HG03565 (cell line): ENCODE measurements at regions not wholly inside any gene's neighbourhood (a gene's known extent, or its start where the extent isn't known, plus 50 kb on each side); places are given as distances from the start of the nearest gene placed in this dataset.

Experiments
- ATAC-seq: cut with Tn5 transposase; IDR thresholded peaks from one replicate; pipeline ENCODE4 v1.9.1; 2021; ENCODE audit warnings: mild to moderate bottlenecking, moderate library complexity; ENCODE audit not compliant: unreplicated experiment

DNA sequence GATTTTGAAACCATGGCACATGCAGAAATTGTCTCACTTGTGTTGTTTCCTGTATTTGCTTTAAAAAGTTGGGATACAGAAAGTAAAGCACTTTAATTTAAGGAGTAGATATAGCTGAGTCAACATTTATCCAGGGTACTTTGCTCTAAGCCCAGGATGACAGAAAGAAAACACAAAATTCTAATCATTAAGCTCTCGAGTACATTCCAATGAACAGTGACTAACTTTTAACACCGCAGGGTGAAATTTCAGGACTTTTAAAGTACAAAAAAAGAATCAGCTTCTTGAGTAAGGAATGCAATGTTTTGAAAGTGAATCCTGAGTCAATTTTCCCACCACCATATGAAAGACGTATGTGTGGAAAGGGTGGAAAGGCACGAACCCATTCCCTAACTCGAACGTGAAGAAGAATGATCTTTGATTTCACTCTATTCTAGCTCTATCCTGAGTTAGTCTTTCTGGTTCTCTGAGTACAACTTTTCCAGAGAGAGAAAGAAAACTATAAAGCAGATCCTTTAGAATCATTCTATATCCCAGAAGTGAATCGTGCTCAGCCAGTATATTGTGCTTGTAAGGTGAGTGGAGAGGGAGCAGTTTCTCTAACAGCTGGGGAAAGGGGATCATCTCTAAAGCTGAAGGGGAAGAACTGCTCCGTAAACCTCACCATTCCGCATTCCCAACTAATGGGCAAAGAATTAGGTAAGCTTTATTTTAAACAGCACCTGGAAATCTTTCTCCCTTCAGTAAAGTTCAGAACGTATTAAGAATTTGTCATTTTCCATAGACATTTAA is 779.0 kb upstream of the FLRT2 start:
- no peak for ATAC-seq

DNA sequence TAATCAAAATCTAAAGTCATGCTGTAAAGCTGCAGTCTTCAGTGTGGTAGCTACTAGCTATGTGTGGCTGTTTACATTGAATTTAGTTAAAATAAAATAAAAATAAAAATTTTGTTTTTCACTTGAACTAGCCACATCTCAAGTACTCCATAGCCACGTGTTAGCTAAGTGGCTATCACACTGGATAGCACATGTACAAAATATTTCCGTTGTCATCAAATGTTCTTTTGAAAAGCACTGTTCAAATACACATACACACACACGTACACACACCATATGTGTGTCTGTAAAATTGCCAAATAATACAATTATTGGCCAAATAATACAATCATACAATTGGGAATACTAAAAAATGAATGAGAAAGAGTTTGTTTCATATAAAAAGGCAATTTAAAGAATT is 778.2 kb upstream of the FLRT2 start:
- no peak for ATAC-seq

DNA sequence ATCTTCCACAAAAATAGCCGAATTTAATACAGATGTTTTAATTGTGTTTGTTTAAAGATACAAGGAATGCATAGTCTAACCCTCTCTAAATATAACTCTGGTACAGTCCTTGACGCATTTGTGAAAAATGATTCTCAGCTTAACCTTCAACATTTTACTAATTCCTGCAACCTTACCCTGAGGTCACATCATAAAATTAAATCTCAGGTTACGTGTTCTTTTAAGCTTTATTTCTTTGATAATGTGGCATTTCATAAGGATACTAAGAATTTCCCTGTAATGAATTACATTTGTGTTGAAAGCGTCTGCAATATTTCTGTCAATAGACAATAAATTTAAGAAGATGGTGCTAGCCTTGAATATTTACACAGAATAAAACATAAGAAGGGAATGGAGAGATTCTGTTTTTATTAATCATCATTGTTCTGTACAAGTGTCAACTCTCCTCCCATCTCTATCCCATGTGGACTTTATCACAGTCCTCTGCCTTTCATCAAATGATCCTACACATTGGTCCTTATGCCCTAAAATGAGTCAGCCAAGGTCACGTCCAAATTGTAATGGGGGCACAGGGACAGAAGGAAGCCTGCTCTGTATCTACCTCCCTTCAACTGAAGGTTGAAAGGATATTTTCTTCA is 769.3 kb upstream of the FLRT2 start:
- no peak for ATAC-seq

DNA sequence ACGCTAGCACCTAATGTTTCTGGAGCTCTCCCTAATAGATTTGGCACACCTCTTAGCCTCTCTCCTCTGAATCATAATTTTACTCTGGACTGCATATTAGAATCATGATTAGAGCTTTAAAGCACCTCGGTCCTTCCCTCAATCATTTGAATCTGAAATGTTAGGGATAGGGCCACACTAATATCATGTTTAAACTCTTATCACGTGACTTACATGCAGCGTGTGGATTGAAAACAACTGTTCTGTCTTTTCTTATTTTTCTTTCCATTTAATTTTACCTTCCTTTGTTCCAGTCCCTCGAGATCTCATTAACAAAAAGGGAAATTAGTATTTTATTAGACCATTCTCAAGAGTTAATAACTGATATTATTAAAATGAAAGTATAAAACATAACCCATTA is 762.5 kb upstream of the FLRT2 start:
- ATAC-seq, result no peak

DNA sequence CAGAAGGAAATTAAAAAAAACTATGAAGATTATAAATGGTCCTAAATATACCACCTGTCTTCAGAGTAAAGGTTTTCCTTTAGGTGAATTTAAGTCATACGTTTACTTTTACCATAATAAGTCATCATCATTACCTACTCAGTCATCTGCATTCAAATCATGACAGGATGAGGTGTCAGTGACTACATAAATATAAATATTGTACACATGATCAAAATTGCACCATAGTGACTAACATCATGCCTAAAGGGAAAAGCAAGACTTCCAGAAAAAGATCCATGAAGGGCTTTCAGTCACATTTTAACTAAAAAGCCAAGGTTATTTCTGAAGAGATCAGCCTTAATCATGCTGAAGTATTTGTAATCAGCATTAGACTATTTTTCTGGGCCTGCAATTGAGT is 759.9 kb upstream of the FLRT2 start:
- ATAC-seq, result no peak

DNA sequence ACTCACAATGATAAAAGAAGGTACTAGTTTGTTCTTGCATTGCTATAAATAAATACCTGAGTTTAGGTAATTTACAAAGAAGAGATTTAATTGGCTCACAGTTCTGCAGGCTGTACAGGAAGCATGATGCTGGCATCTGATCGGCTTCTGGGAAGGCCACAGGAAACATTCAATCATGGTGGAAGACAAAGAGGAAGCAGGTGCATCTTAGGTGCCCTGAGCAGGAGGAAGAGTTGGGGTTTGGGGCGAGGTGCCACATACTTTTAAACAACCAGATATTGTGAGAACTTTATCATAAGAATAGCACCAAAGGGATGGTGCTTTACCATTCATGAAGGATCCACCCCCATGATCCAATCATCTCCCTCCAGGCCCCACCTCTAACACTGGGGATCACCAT is 752.6 kb upstream of the FLRT2 start:
- no peak for ATAC-seq

DNA sequence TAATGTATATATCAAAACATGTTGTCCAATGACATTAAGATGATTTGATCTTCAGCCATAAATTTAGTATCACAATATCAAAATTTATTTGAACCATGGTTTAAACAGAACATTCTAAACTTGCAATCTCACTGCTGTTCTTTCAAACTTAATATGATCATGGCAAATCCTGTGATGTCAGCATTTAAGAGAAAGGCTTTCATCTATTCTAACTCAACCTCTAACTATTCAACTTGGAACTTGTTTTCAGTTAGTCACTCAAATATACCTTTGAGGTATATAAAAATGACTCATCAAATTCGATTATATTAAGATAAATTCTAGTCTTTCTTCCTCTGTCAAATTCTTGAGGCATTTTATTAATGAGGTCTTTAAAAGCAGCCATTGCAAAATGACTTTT is 747.0 kb upstream of the FLRT2 start:
- ATAC-seq, result no peak

DNA sequence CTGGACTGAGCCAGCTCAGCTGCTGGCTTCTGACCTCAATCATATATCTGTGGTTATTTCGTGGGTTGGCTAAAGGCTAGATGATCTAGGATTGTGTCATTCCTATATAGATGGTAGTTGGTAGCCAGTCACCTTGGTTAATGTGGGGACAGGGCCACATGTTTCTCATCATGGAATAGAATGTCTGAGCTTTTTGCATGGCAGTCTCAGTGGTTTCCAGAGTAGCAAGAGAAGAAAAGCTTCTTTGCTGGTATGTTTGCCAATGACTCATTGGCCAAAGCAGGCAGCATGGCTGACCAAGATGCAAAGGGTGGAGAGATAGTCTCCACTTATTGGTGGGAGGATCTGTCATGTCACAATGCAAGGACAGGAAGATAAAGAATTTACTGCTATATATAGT is 746.4 kb upstream of the FLRT2 start:
- ATAC-seq, result no peak

DNA sequence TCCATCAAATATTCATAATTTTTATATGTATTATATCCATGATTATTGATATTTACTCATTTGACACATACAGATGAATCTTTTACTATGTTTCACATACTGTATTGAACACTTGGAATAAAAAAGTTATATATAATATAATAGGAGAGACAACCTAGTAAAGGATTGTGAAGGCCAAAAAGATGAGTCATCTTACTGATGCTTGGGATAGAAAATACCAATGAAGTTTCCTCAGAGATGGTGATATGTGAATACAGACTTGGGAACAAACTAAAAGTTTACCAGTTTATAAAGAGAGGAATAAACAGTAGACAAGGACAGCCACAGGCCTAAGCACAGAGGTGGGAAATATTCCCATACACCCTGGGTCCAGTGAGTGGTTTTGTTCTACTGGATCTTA is 743.9 kb upstream of the FLRT2 start:
- ATAC-seq, result no peak

DNA sequence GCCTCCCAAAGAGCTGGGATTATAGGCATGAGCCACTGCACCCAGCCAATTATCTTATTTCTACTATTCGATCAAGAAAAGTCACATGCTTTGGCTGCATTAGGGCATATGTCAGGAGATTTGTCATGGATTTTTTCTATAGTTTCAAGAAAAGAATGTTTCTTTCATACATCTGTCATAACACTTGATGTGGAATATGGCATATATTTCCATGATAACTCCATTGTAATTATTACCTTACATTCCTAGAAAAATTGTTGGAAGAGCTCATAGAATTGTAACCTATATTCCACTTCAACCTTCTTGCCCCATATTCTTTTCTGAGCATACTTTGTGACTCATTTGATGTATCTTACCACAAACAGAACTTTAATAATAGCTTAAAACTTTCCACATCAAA is 740.9 kb upstream of the FLRT2 start:
- no peak for ATAC-seq

DNA sequence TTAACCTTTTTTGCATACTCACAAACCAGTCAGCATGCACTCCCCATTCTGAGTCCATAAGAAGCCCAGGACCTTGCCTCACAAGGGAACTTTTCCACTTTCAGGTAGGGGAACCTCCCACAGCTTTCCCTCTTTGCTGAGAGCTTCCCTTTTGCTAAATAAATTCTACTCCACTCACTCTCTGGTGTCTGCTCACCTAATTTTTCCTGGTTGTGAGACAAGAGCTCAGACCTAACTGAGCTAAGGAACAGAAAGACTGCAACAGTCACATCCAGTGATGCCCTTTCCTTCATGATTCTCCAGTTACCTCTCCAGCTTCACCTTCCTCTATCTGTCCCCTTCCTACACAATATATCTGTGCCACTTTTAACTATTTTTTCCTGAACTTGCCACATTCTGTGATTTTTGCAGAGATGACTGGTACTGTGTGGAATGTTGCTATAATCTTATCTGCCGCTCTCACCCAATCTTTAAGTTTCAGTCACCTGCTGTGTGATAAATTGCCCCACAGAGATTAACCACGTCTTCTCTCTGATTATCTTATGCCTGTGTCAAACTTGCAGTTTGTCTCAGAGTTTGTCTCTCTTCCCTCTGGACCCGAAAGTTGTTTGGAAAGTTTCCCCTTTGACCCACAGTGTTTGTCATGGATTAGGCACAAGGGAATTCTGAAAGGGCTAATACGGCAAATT is 737.1 kb upstream of the FLRT2 start:
- ATAC-seq, result no peak

DNA sequence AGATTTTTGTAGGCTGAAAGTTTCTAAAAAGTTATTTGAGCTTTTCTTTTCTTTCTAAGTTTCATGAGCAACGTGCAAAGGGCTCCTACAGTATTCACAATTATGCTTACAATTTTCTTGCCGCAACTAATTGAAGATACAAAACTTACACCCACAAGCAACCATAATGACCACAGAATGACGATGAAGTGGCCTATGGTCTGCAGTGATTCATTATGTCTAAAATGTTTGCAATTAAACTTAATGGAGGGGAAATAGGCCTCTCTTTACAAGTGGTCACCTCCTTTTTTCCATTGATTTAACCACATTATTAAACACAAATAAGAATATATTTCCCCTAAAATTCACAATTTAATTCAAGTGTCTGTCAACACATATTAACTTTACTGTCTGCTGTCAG is 732.6 kb upstream of the FLRT2 start:
- no peak for ATAC-seq

DNA sequence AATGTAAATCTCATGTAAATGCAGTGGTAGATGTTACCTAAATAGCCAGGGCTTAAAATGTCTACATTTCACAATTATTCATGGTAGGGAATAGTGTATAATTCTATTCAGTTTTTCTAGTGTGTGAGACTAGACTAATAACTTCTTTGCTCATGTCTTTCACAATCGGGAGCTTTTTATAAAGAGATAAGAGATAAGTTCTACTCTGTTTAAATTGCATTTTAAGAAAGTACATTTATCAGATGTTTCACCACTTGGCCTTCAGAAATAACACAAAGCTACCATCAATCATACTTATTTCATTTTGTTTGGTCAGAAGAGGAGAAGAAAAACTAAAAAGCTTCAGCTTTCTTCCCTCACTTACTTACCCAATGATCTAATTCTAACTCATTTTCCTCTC is 725.5 kb upstream of the FLRT2 start:
- no peak for ATAC-seq

DNA sequence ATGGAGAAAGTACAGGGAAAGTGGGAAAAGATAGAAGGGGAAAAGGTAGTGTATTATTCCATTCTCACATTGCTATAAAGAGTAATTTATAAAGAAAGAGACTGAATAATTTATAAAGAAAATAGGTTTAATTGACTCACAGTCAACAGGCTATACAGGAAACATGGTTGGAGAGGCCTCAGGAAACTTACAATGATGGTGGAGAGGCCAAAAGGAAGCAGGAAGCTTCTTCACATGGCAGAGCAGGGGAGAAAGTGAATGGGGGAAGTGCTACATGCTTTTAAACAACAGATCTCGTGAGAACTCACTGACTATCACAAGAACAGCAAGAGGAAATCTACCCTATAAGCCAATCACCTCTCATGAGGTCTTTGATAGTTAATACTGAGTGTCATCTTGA is 725.0 kb upstream of the FLRT2 start:
- no peak for ATAC-seq

DNA sequence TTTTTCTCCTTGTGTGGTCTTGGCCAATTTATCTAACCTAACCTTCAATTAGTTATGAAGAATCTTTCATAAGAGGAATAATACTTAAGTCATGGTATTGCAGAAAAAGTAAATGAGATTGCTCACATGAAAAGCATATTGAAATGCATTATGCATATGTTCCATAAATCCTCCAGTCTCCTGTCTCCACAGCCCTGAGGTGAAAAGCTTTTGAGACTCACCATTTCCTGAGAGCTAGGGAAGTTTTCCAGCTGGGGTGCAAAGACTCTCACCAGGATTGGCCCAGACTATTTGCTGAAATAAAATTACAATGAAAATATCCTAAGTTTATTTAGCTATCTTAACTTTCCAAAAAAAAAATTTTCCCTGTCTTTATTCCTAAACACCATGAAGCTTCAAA is 723.8 kb upstream of the FLRT2 start:
- no peak for ATAC-seq

DNA sequence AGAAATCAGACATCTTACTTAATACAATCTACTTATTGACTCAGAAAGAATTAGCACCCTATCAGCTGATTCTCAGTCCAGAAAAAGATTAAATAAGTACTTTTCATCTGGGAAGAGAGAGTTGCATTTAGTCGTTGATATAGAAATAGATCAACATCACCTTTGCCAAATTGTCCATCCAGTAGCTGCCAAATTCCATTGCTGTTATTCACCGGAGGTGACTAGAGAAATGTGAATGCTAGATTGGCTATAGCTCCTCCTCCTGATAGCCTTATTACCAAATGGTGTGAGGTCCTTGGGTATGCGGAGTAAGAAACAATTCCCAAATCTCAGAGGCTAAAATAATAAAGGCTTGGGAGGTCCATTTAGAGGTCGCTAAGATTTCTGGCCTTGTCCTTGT is 723.3 kb upstream of the FLRT2 start:
- ATAC-seq, result no peak

DNA sequence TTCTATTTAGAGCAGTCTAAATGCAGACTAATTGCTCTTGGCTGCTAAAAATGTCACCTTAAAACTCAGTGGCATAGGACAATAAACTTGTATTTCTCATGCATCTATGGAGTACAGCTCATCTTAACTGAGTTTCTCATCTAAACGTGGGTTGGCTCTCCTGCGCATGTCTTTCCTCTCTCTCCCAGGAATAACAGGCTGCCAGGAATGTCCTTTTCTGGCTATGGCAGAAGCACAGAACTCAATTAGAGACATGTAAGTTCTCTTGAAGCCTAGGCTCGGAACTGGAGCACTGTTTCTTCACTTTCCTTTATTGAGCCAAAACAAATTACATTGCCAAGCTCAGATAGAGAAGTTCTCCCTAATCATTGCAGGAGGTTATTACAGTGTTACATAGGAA is 722.3 kb upstream of the FLRT2 start:
- ATAC-seq, result no peak

DNA sequence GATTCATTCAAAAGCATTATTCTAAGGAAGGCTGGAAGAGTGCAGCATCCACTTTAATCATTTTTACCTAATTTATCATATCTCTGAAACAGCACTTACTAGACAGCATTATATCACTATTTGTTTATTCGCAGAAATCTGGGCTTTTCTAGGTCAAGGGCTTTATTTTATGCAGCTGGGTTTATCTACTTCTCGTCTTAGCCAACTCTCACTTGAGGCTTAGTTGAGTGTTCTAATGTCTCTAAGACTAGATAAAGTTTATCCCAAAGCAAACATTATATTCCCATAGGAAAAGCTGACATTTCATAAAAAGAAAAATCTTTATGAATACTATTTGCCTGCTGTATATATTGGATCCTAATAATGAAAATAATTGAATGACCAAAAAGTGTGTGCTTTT is 720.8 kb upstream of the FLRT2 start:
- ATAC-seq, result no peak

DNA sequence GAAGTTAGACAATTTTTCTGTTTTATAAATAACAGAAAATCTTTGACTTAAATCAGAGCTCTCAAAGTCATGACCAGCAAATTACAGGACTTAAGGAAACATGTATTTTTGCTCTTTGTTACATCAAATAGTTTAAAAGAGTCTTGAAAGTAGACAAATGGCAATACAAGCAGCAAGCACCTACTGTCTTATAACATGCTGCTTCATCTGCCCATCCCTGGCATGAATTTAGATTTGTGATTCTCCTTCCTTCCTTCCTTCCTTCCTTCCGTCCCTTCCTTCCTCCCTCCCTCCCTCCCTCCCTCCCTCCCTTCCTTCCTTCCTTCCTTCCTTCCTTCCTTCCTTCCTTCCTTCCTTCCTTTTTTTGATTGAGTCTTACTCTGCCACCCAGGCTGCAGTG is 715.6 kb upstream of the FLRT2 start:
- ATAC-seq, result no peak

DNA sequence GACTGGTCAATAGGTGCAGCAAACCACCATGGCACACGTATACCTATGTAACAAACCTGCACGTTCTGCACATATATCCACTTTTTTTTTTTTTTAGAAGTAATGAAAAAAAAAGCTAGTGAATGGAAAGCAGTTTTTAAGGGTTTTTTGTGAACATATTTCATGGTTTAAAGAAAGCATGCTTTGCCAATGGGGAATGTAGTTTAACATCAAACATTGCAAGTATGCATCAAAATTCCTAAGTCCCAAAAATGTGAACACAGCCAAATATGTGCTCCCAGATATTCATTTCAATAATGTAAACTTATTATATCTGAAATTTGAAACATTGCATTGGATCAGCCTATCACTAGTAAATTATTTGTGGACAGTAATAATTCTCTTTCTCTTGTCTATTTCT is 710.4 kb upstream of the FLRT2 start:
- ATAC-seq, result no peak

DNA sequence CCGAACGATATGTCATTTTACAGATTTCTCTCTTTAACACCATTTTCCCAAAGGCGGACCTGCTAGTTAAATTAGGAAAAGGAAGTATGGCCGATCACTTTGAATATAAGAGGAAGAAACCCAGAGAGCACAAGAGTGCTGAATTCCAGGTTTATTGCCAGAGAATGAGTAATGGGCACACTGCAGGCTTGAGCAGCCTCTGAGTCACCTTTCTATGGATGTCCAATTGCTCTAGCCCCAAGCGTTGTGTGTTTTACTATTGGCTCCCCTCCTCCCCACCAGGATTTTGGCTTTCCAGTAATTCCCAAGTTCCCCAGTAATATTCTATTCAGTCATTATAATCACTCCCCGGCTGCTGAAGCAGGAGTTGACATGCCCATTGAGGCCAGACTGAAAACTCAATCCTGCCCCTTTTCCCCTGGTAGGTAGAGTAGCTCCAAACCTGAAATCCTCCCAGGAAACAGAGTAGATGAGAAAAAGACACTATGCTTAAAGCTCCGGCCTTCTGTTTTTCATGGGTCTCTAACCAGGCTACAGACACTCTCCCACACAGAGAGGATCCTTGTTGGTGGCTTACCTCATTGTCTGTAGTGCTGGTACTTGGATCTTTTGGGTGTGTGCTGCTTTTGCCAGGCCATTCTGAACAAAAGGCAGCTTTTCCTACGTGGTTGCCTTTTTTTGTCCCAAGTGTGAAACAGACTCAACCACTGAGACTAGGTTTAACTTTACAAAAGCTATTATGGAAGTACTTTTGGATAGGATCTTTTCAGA is 704.3 kb upstream of the FLRT2 start:
- no peak for ATAC-seq

DNA sequence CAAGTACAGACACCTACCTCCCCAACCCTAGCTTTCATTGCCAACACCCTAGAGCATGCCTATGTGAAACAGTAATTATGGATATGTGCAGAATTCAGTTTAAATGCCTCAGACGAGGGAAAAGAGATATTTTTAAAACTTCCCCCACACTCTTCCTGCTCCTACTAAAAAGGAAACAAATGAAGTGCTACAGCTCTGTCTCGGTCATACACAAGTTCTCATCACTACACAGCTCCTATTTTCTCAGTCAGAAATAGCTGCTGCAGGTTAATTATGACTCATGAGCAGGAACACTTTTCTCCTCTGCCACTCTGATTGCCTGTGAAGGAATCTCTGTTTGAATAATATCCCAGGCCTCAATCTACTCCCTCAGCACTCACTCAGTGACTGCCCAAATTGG is 703.6 kb upstream of the FLRT2 start:
- ATAC-seq, result no peak
